Spleen (tissue), 7 donors: ENCODE measurements at regions not wholly inside any gene's neighbourhood (a gene's known extent, or its start where the extent isn't known, plus 50 kb on each side); places are given as distances from the start of the nearest gene placed in this dataset.

Experiments used
- POLR2A ChIP-seq, 3 donors: fragments of 450-650 bp; IDR thresholded peaks; one replicate each; pipeline ENCODE4 v1.5.1; 2017; ENCODE audit warnings: antibody characterized with exemption in 3 of 3, mild to moderate bottlenecking in 1 of 3
- TF ChIP-seq, protein P1 (sequence below), 11 experiments: fragments of 200-600 bp in 7 of 11; fragments of 450-650 bp in 4 of 11; sonication (generic) in 4 of 11; IDR thresholded peaks in 8 of 11; conservative IDR thresholded peaks in 3 of 11; 1 replicate in 7 of 11; 2 replicates in 4 of 11; pipeline versions ENCODE4 v1.4.0 to v1.8.0; 2016 to 2021; ENCODE audit warnings: antibody characterized with exemption in 11 of 11, inconsistent platforms in 4 of 11, mild to moderate bottlenecking in 1 of 11
- donor health status: DM: no; HTN: no; CAD: no; lungs with moderate emphysema.
- donor health status: DM: no; HTN: no; CAD: no.
- donor health status: DM: no; HTN: no; CAD: no.

DNA sequence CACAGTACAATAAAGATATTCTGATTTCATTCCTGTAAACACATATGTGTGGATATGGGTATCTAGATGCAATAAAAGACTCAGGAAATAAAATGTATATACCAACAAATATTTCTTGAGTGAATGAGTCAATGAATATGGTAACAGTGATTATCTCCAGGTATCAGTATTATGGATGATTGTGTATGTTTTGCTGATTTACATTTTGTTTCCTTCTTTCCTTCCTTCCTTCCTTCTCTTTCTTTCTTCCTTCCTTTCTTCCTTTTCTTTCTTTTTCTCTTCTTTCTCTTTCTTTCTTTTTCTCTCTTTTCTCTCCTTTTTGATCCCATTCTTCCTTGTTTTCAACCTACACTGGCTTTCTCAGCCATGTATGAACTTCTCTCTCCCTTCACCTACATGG, 85.3 kb upstream of the DLX6 start:
- TF ChIP-seq, protein P1, sequence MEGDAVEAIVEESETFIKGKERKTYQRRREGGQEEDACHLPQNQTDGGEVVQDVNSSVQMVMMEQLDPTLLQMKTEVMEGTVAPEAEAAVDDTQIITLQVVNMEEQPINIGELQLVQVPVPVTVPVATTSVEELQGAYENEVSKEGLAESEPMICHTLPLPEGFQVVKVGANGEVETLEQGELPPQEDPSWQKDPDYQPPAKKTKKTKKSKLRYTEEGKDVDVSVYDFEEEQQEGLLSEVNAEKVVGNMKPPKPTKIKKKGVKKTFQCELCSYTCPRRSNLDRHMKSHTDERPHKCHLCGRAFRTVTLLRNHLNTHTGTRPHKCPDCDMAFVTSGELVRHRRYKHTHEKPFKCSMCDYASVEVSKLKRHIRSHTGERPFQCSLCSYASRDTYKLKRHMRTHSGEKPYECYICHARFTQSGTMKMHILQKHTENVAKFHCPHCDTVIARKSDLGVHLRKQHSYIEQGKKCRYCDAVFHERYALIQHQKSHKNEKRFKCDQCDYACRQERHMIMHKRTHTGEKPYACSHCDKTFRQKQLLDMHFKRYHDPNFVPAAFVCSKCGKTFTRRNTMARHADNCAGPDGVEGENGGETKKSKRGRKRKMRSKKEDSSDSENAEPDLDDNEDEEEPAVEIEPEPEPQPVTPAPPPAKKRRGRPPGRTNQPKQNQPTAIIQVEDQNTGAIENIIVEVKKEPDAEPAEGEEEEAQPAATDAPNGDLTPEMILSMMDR (IDR thresholded peaks at IDR 0.05 in 8 of 11, conservative IDR thresholded peaks at IDR 0.05 in 3 of 11), result no peak
- TF ChIP-seq POLR2A (IDR thresholded peaks at IDR 0.05), result no peak
